ENCODE measurements at regions not wholly inside any gene's neighbourhood (a gene's known extent, or its start where the extent isn't known, plus 50 kb on each side); places are given as distances from the start of the nearest gene placed in this dataset.
"Not testable (repeated sequence)": the region's sequence is repeated elsewhere in the genome, so short reads cannot be mapped to it uniquely, and the experiment has no call there.

DNA sequence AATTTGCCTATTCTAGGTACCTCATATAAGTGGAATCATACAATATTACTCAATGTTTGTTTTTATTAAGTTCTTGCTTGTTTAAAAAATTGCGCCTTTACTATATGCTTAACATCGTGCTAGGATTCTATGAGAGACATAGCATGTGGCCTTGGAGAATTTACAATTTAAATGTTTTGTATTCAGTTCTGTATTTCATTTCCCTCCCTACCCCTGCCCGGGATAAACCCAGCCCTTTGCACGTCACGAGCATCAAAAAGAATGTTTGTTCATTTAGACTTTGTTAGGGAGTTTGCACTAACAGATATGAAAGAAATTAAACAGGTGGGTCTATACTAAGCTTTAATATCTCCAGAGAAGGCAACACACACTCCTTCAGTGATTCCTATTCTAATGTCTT lies 75.7 kb downstream of the C18orf54 start:
- Histone ChIP-seq H3K4me3 (ENCODE audit: low read length) (no peak overlapping the region), H3K36me3 (ENCODE audit: control insufficient read depth, insufficient read depth, low read length, severe bottlenecking) (no peaks in the 10 kb centered on the region), H3K9me3 (ENCODE audit: control insufficient read depth, low read length) (no peaks in the 10 kb centered on the region), H3K27me3 (replicated peaks; ENCODE audit: control insufficient read depth, insufficient read depth, low read length) (peaks cover 30% of the 10 kb centered on the region), H3K9ac (ENCODE audit: low read length) (no peak overlapping the region), H3K4me1 (ENCODE audit: control insufficient read depth, insufficient read depth, low read length) (no peaks in the 10 kb centered on the region)
- no peak for DNase-seq (ENCODE audit: low read depth)

DNA sequence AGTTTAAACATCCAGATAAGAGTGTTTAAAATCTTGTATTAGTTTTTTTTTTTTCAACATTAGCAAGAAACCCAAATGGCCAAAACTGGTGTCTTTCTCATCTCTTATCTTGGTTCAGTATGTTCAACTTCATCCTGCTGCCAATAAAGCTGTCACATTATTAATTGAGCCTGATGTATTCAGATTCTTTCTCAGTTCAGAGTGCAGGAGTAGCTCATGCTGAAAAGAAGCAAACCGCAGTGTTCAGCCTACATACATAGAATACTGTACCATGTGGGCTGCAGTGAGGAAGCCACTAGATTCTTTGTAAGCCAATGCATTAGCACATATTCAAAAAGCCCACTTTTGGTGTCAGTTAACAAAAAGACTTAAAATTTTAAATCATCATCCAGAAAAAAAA lies 76.2 kb downstream of the C18orf54 start:
- Histone ChIP-seq H3K4me1 (ENCODE audit: control insufficient read depth, insufficient read depth, low read length) (no peaks in the 10 kb centered on the region), H3K27me3 (replicated peaks; ENCODE audit: control insufficient read depth, insufficient read depth, low read length) (peaks cover 35% of the 10 kb centered on the region), H3K9ac (ENCODE audit: low read length) (no peak overlapping the region), H3K36me3 (ENCODE audit: control insufficient read depth, insufficient read depth, low read length, severe bottlenecking) (no peaks in the 10 kb centered on the region), H3K4me3 (ENCODE audit: low read length) (no peak overlapping the region), H3K9me3 (ENCODE audit: control insufficient read depth, low read length) (no peaks in the 10 kb centered on the region)
- DNase-seq (ENCODE audit: low read depth), result no peak

DNA sequence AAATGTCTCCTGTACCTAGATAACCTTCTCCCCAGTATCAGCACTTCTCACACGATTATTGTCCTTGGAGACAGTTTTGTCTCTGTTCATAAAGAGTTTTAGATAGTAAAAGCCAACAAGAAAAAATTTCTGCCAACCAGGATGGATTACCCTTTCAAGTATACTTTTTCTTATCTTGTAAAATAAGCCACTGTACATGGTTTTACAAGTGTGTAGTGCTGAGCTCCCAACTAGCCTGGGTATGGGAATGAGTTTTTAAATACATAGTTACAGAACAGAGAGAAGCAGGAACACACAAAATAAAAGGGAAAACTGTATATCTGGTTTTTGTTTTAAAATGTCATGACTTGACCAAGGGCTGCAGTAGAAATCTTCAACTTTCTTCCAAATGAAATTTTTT lies 76.7 kb downstream of the C18orf54 start:
- Histone ChIP-seq H3K9me3 (ENCODE audit: control insufficient read depth, low read length) (no peaks in the 10 kb centered on the region), H3K4me1 (ENCODE audit: control insufficient read depth, insufficient read depth, low read length) (no peaks in the 10 kb centered on the region), H3K36me3 (ENCODE audit: control insufficient read depth, insufficient read depth, low read length, severe bottlenecking) (no peaks in the 10 kb centered on the region), H3K9ac (ENCODE audit: low read length) (no peak overlapping the region), H3K27me3 (replicated peaks; ENCODE audit: control insufficient read depth, insufficient read depth, low read length) (peaks cover 36% of the 10 kb centered on the region), H3K4me3 (ENCODE audit: low read length) (no peak overlapping the region)
- no peak for DNase-seq (ENCODE audit: low read depth)

DNA sequence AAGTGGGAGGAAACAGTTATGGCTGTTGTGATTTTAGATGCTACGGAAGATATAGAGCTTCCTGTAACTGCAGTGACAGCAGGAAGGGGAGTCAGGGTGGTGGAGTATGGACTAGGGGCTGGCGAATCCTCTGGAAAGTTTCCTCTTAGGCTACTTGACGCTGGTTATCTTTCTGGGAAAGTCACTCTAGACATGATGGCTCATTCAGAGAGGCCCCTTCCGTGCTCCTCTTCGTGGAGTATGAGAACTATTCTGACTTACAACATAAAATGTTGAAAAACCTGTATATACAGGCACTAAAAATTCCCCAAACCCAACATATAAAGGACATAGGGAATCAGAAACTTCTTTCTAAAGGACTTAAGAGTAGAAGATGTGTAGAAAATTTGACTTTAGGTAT lies 78.8 kb downstream of the C18orf54 start:
- no peak for DNase-seq (ENCODE audit: low read depth)
- Histone ChIP-seq H3K4me1 (ENCODE audit: control insufficient read depth, insufficient read depth, low read length) (no peaks in the 10 kb centered on the region), H3K27me3 (replicated peaks; ENCODE audit: control insufficient read depth, insufficient read depth, low read length) (peaks cover 36% of the 10 kb centered on the region), H3K4me3 (ENCODE audit: low read length) (no peak overlapping the region), H3K36me3 (ENCODE audit: control insufficient read depth, insufficient read depth, low read length, severe bottlenecking) (no peaks in the 10 kb centered on the region), H3K9ac (ENCODE audit: low read length) (no peak overlapping the region), H3K9me3 (ENCODE audit: control insufficient read depth, low read length) (no peaks in the 10 kb centered on the region)

DNA sequence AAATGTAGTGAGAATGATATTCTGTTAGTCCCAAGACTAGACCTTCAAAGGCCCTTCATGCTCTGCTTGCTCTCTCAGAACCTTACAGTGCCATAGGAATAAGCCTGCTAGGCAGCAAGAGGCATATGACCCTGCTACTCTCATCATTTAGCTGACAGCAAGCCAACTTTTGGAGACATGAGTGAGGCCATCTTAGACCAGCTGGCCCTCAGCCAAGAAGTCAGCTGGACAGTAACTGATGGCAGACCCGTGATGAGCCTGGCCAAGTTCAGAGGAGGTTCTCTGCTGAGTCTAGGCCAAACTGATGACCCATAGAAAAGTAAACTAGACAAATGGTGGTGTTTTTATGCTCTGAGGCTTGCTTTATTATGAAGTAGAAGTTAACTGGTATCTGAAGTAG lies 82.6 kb downstream of the C18orf54 start:
- Histone ChIP-seq H3K9ac (ENCODE audit: low read length) (no peak overlapping the region), H3K9me3 (ENCODE audit: control insufficient read depth, low read length) (no peaks in the 10 kb centered on the region), H3K4me3 (ENCODE audit: low read length) (no peak overlapping the region), H3K36me3 (ENCODE audit: control insufficient read depth, insufficient read depth, low read length, severe bottlenecking) (no peaks in the 10 kb centered on the region), H3K4me1 (ENCODE audit: control insufficient read depth, insufficient read depth, low read length) (no peaks in the 10 kb centered on the region), H3K27me3 (replicated peaks; ENCODE audit: control insufficient read depth, insufficient read depth, low read length) (peaks cover 31% of the 10 kb centered on the region)
- no peak for DNase-seq (ENCODE audit: low read depth)

DNA sequence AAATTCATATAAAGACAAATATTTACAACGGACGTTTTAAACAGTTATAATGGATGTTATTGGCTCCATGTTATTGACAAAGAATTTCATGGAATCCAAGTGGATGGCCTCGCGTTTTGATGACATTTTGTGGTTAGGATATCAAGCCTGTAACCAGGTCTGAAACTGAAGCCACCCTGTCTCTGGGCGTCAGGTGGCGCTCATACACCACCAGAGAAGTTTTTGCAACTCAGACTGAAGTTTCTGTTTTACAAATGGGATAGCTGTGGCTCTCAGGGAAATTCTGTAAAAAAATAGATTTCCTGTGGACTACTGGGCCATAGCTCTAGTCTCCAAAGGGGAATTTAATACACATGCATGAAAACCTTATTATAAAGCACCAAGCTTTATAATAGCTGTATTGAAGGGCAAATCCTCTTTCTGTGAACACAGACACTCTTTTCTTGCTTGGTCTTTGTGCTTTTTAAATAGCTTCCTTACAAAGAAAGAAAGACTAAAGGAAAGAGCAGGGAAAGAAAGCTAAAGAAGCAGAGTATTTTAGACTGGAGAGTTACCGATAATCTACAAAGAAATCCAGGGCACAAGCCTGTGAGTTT lies 86.7 kb downstream of the C18orf54 start:
- Histone ChIP-seq H3K9ac (ENCODE audit: low read length) (no peak overlapping the region), H3K36me3 (ENCODE audit: control insufficient read depth, insufficient read depth, low read length, severe bottlenecking) (no peaks in the 10 kb centered on the region), H3K4me3 (ENCODE audit: low read length) (no peak overlapping the region), H3K4me1 (ENCODE audit: control insufficient read depth, insufficient read depth, low read length) (no peaks in the 10 kb centered on the region), H3K27me3 (replicated peaks; ENCODE audit: control insufficient read depth, insufficient read depth, low read length) (peaks cover 8% of the 10 kb centered on the region), H3K9me3 (ENCODE audit: control insufficient read depth, low read length) (no peaks in the 10 kb centered on the region)
- peak; percentile 75 for DNase-seq (ENCODE audit: low read depth)

DNA sequence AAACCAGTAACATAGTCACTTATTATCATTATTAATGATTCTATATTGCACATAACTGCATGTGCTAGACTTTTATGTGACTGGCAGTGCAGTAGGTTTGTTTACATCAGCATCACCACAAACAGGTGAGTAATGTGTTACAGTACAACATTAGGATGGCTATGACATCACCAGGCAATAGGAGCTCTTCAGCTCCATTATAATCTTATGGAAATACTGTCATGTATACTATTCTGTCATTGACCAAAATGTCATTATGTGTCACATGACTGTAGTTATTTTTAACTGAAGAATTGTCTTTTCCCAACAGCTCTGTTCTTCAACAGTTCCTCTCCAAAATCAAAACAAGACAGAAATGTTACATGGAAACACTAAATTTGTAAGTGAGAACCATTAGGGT lies 96.3 kb downstream of the C18orf54 start:
- no peaks in the 10 kb centered on the region for H3K36me3 ChIP-seq (ENCODE audit: control insufficient read depth, insufficient read depth, low read length, severe bottlenecking)
- no peak overlapping the region for H3K4me3 ChIP-seq (ENCODE audit: low read length)
- no peaks in the 10 kb centered on the region for H3K4me1 ChIP-seq (ENCODE audit: control insufficient read depth, insufficient read depth, low read length)
- no peak for DNase-seq (ENCODE audit: low read depth)
- H3K9ac ChIP-seq (ENCODE audit: low read length), result no peak overlapping the region
- H3K27me3 ChIP-seq (replicated peaks; ENCODE audit: control insufficient read depth, insufficient read depth, low read length), result peaks cover 16% of the 10 kb centered on the region
- H3K9me3 ChIP-seq (ENCODE audit: control insufficient read depth, low read length), result no peaks in the 10 kb centered on the region

DNA sequence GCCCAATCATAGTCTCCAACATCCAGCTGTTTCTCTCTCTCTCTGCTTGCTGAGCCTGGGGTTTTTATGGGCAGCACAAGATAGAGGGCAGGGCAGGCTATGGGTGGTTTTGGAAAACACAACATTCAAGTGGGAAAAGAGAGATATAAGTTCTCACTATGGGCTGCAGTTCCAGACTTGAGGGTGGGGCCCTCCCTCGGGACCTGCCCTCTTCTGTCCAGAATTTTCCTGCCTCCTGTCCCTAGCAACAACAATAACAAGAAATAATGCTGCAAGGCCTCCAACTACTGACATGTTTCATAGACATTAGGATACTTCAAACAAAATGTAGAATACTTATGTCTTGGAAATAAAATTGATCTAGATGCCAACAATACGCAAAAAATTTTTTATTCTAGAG lies 107.8 kb downstream of the C18orf54 start:
- H3K9me3 ChIP-seq (ENCODE audit: control insufficient read depth, low read length), result peaks cover 6% of the 10 kb centered on the region
- H3K9ac ChIP-seq (ENCODE audit: low read length), result no peak overlapping the region
- DNase-seq (ENCODE audit: low read depth), result no peak
- no peaks in the 10 kb centered on the region for H3K27me3 ChIP-seq (replicated peaks; ENCODE audit: control insufficient read depth, insufficient read depth, low read length)
- no peaks in the 10 kb centered on the region for H3K36me3 ChIP-seq (ENCODE audit: control insufficient read depth, insufficient read depth, low read length, severe bottlenecking)
- H3K4me1 ChIP-seq (ENCODE audit: control insufficient read depth, insufficient read depth, low read length), result no peaks in the 10 kb centered on the region
- H3K4me3 ChIP-seq (ENCODE audit: low read length), result no peak overlapping the region

DNA sequence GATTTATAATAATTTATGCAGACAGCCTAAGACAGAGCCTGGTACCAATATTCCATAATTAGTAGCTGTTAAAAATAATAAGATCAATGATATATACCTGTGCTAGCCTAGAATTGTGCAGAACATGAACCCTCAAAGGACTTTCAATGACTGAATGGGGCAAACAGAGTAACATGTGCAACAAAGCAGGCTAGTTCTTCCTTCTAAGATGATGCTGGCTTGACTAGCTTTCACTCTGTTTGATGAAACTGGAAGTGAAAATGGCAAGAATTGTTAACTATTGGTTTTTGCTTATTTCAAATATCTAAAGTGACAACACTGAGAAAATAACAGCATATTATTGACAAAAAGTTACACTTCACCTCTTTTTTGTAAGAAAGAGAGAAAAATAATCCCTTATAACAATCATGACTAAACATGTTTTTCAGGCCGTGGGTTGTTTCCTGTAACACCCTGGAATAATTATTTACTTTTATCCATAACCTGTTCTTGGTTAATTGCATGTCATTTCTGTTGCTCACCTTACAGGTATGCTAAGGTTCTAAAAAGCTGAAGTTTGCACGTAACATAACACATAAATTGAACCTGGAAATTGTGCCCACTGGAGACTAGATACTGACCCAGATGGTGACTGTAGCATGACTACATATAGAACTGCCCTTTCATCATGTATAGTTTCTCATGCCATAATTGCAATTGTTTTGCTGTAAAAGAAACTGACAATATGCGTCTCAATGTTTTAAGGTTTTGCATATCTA lies 108.7 kb downstream of the C18orf54 start:
- H3K9me3 ChIP-seq (ENCODE audit: control insufficient read depth, low read length), result peaks cover 6% of the 10 kb centered on the region
- DNase-seq (ENCODE audit: low read depth), result no peak
- H3K4me1 ChIP-seq (ENCODE audit: control insufficient read depth, insufficient read depth, low read length), result no peaks in the 10 kb centered on the region
- no peaks in the 10 kb centered on the region for H3K27me3 ChIP-seq (replicated peaks; ENCODE audit: control insufficient read depth, insufficient read depth, low read length)
- H3K36me3 ChIP-seq (ENCODE audit: control insufficient read depth, insufficient read depth, low read length, severe bottlenecking), result no peaks in the 10 kb centered on the region
- H3K9ac ChIP-seq (ENCODE audit: low read length), result no peak overlapping the region
- H3K4me3 ChIP-seq (ENCODE audit: low read length), result no peak overlapping the region

DNA sequence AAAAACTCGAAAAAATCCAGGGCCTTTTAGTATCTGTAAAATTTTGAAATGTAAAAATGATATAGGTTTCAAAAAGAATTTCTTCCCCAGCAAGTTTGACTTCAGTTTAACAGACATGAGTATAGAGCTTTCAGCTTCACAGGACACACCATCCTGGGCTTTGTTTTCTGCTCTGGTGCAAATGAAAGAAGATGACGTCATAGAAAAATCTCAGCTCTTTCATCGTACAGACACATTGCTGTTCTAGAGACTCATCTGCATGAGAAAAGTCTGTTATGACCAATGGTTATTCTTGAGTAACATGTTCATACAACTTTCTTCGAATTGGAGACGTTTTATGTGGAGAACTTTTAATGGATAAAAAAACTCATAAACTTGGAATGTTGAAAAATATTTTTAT lies 111.7 kb upstream of the DYNAP start:
- DNase-seq (ENCODE audit: low read depth), result no peak
- Histone ChIP-seq H3K9me3 (ENCODE audit: control insufficient read depth, low read length) (no peaks in the 10 kb centered on the region), H3K27me3 (replicated peaks; ENCODE audit: control insufficient read depth, insufficient read depth, low read length) (peaks cover 7% of the 10 kb centered on the region), H3K4me3 (ENCODE audit: low read length) (no peak overlapping the region), H3K4me1 (ENCODE audit: control insufficient read depth, insufficient read depth, low read length) (no peaks in the 10 kb centered on the region), H3K9ac (ENCODE audit: low read length) (no peak overlapping the region), H3K36me3 (ENCODE audit: control insufficient read depth, insufficient read depth, low read length, severe bottlenecking) (no peaks in the 10 kb centered on the region)

DNA sequence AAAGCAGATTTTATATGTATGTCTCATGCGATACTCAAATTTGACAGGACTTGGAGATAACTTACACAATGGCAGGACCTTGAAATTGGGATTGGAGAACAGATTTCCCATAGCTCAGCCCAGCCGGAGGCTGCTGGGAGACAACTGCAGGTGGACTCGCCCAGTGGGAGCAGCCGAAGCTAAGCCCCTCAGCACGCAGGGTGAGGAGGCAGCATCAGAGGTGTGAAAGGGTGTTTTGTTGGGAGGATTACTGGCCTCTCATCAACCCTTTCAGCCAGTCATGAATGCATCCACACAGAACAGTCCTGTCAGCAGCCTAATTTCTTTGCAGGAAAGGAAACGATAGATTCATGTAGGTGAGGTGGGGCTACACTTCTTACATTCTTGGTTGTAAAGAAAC lies 110.4 kb upstream of the DYNAP start:
- peaks cover 7% of the 10 kb centered on the region for H3K27me3 ChIP-seq (replicated peaks; ENCODE audit: control insufficient read depth, insufficient read depth, low read length)
- no peak overlapping the region for H3K9ac ChIP-seq (ENCODE audit: low read length)
- no peak overlapping the region for H3K4me3 ChIP-seq (ENCODE audit: low read length)
- no peaks in the 10 kb centered on the region for H3K36me3 ChIP-seq (ENCODE audit: control insufficient read depth, insufficient read depth, low read length, severe bottlenecking)
- no peaks in the 10 kb centered on the region for H3K9me3 ChIP-seq (ENCODE audit: control insufficient read depth, low read length)
- no peak for DNase-seq (ENCODE audit: low read depth)
- H3K4me1 ChIP-seq (ENCODE audit: control insufficient read depth, insufficient read depth, low read length), result no peaks in the 10 kb centered on the region

DNA sequence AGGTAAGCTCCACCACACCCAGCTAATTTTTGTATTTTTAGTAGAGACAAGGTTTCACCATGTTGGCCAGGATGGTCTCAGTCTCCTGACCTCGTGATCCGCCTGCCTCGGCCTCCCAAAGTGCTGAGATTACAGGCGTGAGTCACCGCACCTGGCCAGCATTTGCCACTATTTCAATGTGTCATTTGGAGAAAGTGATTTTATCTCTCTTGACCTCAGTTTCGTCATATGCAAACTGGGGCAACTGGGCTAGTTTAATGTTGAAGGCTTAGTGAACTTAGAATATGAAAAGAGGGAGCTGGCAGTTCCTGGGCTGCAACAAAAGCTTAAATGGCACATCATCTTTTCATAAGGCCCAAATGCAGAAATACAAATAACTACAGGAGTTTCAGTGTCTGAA lies 88.6 kb upstream of the DYNAP start:
- not testable (repeated sequence) for H3K4me3 ChIP-seq (ENCODE audit: low read length); H3K9me3 ChIP-seq (ENCODE audit: control insufficient read depth, low read length); H3K36me3 ChIP-seq (ENCODE audit: control insufficient read depth, insufficient read depth, low read length, severe bottlenecking); H3K4me1 ChIP-seq (ENCODE audit: control insufficient read depth, insufficient read depth, low read length); DNase-seq (ENCODE audit: low read depth); H3K9ac ChIP-seq (ENCODE audit: low read length); H3K27me3 ChIP-seq (replicated peaks; ENCODE audit: control insufficient read depth, insufficient read depth, low read length)

Data from adipocyte (in vitro differentiated cells).